ENCODE measurements at regions not wholly inside any gene's neighbourhood (a gene's known extent, or its start where the extent isn't known, plus 50 kb on each side); places are given as distances from the start of the nearest gene placed in this dataset.

DNA sequence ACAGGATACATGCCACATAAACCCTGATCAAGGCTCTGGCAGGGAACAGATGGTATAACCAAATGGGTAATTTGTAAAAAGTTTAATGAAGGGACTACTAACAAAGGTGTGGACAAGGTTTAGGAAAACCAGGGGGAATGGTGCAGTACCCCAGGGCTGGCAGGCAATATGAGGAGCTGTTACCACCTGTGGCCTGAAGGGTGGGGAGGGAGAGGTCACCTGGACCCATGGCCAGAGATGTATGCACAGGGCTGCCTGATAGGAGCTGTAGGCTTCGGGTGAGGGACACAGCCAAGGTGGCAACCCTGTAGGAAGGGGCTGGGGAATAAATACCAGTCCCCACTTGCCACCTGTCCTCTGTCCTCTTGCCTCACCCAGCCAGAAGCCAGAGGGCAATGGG is 51.4 kb upstream of the ID3 start:
- DNase-seq (ENCODE audit: low spot score) = no peak

DNA sequence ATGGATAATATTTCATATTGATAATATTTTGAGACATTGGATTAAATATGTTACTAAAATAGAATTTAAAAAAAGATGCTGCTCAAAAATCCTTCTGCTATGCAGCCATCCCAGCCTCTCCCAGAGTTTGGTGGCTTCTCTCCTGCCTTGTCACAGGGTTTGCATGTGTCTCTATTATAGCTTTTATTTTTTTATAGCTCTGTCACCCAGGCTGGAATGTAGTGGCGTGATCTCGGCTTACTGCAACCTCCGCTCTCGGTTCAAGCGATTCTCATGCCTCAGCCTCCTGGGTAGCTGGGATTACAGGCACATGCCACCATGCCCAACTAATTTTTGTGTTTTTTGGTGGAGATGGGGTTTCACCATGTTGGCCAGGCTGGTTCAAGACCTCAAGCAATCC is 50.7 kb upstream of the ID3 start:
- H3K27ac ChIP-seq = no peak overlapping the region
- CTCF ChIA-PET = interaction anchor here (1.1 kb wide), 1 partner anchor 65 kb away, joined by 3 read pairs; no protein-coding TSS in a partner anchor
- POLR2A ChIA-PET (ENCODE audit: low non-redundant PET) = no interaction called here
- no peak for DNase-seq (ENCODE audit: low spot score)
- TF ChIP-seq, protein P1, sequence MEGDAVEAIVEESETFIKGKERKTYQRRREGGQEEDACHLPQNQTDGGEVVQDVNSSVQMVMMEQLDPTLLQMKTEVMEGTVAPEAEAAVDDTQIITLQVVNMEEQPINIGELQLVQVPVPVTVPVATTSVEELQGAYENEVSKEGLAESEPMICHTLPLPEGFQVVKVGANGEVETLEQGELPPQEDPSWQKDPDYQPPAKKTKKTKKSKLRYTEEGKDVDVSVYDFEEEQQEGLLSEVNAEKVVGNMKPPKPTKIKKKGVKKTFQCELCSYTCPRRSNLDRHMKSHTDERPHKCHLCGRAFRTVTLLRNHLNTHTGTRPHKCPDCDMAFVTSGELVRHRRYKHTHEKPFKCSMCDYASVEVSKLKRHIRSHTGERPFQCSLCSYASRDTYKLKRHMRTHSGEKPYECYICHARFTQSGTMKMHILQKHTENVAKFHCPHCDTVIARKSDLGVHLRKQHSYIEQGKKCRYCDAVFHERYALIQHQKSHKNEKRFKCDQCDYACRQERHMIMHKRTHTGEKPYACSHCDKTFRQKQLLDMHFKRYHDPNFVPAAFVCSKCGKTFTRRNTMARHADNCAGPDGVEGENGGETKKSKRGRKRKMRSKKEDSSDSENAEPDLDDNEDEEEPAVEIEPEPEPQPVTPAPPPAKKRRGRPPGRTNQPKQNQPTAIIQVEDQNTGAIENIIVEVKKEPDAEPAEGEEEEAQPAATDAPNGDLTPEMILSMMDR (conservative IDR thresholded peaks at IDR 0.05; ENCODE audit: low read depth) = no peak

More for the DNA sequence above, 51.4 kb upstream of the ID3 start:
- H3K27ac ChIP-seq = no peak overlapping the region
- CTCF ChIA-PET = interaction anchor here (0.5 to 1.1 kb wide), 2 partner anchors 23 to 66 kb away, joined by 3 to 4 read pairs; no protein-coding TSS in a partner anchor
- TF ChIP-seq, protein P1 (conservative IDR thresholded peaks at IDR 0.05; ENCODE audit: low read depth) = no peak
- POLR2A ChIA-PET (ENCODE audit: low non-redundant PET) = no interaction called here

Data from RWPE1 (cell line).